ENCODE measurements at regions not wholly inside any gene's neighbourhood (a gene's known extent, or its start where the extent isn't known, plus 50 kb on each side); places are given as distances from the start of the nearest gene placed in this dataset.

DNA sequence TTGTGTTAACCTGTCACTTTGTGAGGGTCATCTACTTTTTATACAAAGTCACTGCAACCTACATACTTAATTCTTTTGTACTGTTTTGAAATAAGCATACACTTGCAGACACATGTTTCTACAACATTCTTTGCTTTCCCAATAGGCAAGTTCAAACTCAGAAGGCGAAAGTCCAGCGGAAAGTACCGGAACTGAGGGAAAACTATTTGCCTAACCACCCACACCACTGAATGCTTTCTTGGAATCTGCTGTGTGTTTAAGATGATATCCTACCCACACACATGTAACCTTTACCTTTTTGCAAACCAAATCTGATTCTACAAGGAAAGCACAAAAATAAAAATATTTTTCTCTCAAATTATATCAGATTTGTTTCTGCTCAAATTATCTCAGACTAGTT, 139.4 kb upstream of the AGR3 start (continued):
- peak; percentile 40; the same call in 1 of the 2 replicates for TF ChIP-seq ZSCAN5A (CRISPR knock-in tag; IDR thresholded peaks at IDR 0.05; ENCODE audit: borderline replicate concordance)
- TF ChIP-seq ZNF609 (CRISPR knock-in tag; IDR thresholded peaks at IDR 0.05; ENCODE audit: borderline replicate concordance): peak; percentile 89
- TF ChIP-seq ZNF136 (CRISPR knock-in tag; IDR thresholded peaks at IDR 0.05; ENCODE audit: low read depth): 0 out of 2 replicates have a peak, but pooled peaks have one; percentile 39
- TF ChIP-seq, protein P1, sequence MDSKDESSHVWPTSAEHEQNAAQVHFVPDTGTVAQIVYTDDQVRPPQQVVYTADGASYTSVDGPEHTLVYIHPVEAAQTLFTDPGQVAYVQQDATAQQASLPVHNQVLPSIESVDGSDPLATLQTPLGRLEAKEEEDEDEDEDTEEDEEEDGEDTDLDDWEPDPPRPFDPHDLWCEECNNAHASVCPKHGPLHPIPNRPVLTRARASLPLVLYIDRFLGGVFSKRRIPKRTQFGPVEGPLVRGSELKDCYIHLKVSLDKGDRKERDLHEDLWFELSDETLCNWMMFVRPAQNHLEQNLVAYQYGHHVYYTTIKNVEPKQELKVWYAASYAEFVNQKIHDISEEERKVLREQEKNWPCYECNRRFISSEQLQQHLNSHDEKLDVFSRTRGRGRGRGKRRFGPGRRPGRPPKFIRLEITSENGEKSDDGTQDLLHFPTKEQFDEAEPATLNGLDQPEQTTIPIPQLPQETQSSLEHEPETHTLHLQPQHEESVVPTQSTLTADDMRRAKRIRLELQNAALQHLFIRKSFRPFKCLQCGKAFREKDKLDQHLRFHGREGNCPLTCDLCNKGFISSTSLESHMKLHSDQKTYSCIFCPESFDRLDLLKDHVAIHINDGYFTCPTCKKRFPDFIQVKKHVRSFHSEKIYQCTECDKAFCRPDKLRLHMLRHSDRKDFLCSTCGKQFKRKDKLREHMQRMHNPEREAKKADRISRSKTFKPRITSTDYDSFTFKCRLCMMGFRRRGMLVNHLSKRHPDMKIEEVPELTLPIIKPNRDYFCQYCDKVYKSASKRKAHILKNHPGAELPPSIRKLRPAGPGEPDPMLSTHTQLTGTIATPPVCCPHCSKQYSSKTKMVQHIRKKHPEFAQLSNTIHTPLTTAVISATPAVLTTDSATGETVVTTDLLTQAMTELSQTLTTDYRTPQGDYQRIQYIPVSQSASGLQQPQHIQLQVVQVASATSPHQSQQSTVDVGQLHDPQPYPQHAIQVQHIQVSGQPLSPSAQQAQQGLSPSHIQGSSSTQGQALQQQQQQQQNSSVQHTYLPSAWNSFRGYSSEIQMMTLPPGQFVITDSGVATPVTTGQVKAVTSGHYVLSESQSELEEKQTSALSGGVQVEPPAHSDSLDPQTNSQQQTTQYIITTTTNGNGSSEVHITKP (CRISPR knock-in tag; IDR thresholded peaks at IDR 0.05; ENCODE audit: low read depth): no peak; the same call in 1 of the 2 replicates
- no peak for TF ChIP-seq SALL2 (CRISPR knock-in tag; IDR thresholded peaks at IDR 0.05)
- peak; percentile 99 for TF ChIP-seq GATAD2A (CRISPR knock-in tag; IDR thresholded peaks at IDR 0.05)
- TF ChIP-seq JUN (CRISPR knock-in tag; IDR thresholded peaks at IDR 0.05): 0 out of 2 replicates have a peak, but pooled peaks have one; percentile 46
- no peak for TF ChIP-seq ZNF713 (CRISPR knock-in tag; IDR thresholded peaks at IDR 0.05)
- peak; percentile 76 for TF ChIP-seq ZNF792 (CRISPR knock-in tag; IDR thresholded peaks at IDR 0.05)
- 0 out of 2 replicates have a peak, but pooled peaks have one; percentile 56 for TF ChIP-seq ZBTB7B (CRISPR knock-in tag; IDR thresholded peaks at IDR 0.05)
- 0 out of 2 replicates have a peak, but pooled peaks have one; percentile 80 for TF ChIP-seq ZBTB34 (CRISPR knock-in tag; IDR thresholded peaks at IDR 0.05)
- 0 out of 2 replicates have a peak, but pooled peaks have one; percentile 39 for TF ChIP-seq NAIF1 (CRISPR knock-in tag; IDR thresholded peaks at IDR 0.05; ENCODE audit: borderline replicate concordance)
- peak; percentile 97 for TF ChIP-seq NFIC (IDR thresholded peaks at IDR 0.05; ENCODE audit: low read length)

All from HepG2 (cell line).